Gastrocnemius medialis (tissue), 4 donors: ENCODE measurements at regions not wholly inside any gene's neighbourhood (a gene's known extent, or its start where the extent isn't known, plus 50 kb on each side); places are given as distances from the start of the nearest gene placed in this dataset.

Experiments used
- POLR2A ChIP-seq, 2 donors: fragments of 450-650 bp; IDR thresholded peaks; one replicate each; pipeline ENCODE4 v1.6.1; 2017; ENCODE audit warnings: antibody characterized with exemption in 2 of 2, mild to moderate bottlenecking in 2 of 2, moderate library complexity in 2 of 2
- TF ChIP-seq, protein P1 (sequence below), 5 experiments: fragments of 450-650 bp in 3 of 5; fragments of 200-600 bp in 2 of 5; sonication (generic) in 2 of 5; IDR thresholded peaks in 4 of 5; conservative IDR thresholded peaks in 1 of 5; 1 replicate in 4 of 5; 2 replicates in 1 of 5; pipeline ENCODE4 v1.5.1; 2016 to 2019; ENCODE audit warnings: antibody characterized with exemption in 5 of 5, mild to moderate bottlenecking in 3 of 5, moderate library complexity in 3 of 5

DNA sequence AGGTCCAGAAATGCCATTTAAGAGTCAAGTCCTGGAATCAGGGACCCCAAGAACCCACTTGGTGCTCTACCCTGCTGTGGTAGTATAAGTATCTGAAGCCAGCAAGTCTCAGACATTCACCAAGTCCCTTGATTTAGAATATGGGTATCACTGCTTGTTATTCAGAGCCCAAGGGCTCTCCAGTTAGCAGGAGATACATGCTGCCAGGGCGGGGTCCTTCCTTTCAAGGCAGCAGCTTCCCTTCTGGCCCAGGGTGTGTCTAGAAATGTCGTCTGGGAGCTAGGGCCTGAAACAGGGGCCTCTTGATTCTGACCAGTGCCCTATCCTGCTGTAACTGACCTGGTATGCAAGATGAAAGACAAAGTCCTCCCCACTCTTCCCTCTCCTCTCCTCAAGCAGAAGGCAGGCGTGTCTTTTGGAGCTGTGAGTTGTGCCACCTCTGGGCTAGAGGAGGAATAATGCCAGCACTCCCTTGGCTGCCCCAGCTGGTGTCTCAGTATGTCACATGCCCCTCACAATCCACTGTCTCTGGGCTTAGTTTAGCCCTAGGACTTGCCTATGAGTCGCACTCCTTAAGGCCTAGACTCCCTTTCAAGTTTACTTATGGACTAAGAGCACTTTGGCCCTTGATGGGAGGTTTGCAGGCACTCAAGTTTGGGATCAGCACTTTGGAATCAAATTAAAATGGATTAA, 200.2 kb downstream of the MRPL39 start:
- TF ChIP-seq, protein P1, sequence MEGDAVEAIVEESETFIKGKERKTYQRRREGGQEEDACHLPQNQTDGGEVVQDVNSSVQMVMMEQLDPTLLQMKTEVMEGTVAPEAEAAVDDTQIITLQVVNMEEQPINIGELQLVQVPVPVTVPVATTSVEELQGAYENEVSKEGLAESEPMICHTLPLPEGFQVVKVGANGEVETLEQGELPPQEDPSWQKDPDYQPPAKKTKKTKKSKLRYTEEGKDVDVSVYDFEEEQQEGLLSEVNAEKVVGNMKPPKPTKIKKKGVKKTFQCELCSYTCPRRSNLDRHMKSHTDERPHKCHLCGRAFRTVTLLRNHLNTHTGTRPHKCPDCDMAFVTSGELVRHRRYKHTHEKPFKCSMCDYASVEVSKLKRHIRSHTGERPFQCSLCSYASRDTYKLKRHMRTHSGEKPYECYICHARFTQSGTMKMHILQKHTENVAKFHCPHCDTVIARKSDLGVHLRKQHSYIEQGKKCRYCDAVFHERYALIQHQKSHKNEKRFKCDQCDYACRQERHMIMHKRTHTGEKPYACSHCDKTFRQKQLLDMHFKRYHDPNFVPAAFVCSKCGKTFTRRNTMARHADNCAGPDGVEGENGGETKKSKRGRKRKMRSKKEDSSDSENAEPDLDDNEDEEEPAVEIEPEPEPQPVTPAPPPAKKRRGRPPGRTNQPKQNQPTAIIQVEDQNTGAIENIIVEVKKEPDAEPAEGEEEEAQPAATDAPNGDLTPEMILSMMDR (IDR thresholded peaks at IDR 0.05 in 4 of 5, conservative IDR thresholded peaks at IDR 0.05 in 1 of 5) = no peak
- no peak for TF ChIP-seq POLR2A (IDR thresholded peaks at IDR 0.05)
